ENCODE measurements at regions not wholly inside any gene's neighbourhood (a gene's known extent, or its start where the extent isn't known, plus 50 kb on each side); places are given as distances from the start of the nearest gene placed in this dataset.

DNA sequence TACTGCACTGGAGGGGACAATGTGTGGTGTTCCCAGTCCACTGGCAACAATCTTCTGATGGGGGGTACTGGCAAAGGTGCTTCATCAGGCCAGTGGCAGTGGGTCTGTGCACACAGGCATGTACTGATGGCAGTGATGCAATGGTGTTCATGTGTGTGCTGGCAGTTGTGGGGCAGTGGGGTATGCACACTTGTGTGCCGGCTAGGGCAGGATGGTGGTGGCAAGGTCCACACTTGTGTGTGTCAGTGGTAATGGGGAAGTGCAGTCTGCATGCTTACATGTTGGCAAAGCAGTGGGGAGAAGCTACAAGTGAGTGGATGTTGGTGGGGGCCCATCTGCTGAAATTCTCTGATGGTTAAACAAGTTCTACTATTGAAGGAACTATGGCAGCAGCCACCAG is 504.6 kb upstream of the ZNF462 start:
- no peak for DNase-seq

DNA sequence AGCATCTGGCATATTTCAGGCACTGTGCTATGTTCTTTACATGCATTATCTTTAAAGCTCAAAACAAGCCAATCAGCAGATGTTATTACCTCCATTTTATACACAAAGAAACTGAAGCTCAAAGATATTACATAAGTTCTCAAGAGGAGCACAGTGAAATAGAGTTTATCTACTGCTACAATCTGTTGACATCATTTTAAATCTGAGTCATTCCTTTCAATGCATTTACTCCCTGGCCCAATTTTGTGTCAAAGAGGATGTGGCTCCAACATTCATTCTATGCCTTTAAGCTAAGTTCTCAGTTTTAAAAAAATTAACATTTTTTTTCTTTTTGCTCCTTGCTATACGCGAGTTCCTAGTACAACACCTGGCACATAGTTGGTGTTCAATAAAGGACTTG is 486.3 kb upstream of the ZNF462 start:
- DNase-seq = no peak

DNA sequence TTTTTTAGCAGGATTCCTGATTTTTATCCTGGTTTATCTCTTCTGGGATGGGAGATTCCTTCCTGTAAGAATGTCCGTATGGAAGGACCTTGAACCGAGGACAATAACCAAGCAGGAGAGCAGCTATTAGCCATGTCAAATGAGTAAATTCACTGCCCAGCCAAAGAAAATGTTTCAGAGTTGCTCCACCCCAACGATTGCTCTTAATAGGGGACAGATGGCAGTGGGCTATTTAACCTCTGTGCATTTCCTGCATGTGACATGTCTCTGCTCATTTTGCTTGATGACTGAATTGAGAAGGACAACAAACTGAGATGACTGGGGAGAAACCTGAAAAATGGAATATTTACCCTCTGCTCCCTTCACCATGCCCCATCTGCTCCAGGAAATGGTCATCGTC is 479.9 kb upstream of the ZNF462 start:
- DNase-seq = no peak

DNA sequence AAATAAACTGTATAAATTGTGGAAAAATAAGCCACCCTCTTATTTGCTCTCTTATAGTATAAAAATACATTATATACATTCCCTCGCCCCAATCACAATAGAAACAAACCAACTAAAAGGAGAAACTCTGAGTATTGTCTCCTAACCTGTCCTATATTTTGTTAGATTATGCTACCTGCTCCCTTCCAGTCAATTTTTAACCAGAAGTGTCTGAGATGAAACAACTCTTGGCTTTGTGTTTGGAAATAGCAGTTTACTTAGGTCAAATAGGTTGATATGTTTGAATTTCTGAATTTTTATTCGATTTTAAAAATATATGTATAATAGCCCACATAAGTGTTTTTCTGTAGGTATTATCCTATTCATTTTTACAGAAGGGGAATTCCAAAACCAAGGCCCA is 475.0 kb upstream of the ZNF462 start:
- DNase-seq = no peak

DNA sequence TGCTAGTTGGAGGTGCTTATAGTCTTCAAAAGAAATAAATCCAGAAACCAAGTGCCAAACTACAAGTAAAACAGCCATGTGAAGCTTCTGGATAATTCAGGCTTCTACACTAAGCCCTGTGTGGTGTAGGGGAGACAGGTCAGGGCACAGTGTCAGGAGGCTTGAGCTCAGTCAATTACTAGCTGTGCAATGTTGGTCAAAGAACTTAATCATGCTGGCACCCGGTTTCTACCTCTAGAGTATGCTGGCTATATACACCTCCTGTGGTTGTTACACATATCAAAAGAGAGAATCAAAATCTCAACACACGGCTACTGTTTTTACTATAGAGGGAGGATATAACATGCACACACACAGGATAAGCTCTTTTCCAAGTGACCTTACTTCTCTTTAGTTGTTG is 469.7 kb upstream of the ZNF462 start:
- no peak for DNase-seq

DNA sequence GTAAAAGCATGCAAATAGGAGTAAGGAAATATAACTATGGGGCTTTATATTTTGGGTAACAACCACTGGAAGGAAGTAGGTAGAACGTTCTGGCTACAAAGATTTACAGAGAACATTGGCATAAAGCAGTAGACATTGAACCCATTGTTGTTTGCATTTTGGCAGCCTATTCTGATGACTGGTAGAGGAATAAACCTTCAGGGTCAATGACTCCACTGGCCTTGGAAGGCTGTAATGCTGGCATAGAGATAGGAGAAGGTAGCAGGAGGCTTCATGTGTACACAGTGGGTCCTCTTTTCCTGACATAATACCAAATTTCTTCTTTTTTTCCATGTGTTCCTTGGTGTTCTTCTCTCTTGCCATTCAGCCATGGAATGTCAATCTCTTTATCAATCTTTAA is 462.8 kb upstream of the ZNF462 start:
- DNase-seq = no peak

DNA sequence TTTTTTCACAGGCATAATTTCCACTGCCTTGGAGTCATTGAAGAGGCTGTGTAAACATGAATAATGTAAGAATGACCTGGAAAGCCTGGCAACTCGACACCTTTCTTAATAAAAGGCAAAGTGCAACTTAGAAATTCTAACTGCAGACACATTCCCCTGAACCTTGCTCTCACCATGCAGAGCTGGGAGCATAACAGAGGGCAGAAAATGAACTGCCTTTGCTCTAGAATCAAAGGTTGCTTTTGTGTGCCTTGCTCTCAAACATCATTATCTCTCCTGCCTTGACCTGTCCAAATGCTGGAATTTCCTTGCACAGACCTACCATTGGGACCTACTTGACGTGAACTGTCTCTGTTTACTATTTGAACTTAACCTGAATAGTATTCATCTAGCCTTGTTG is 462.0 kb upstream of the ZNF462 start:
- no peak for DNase-seq

DNA sequence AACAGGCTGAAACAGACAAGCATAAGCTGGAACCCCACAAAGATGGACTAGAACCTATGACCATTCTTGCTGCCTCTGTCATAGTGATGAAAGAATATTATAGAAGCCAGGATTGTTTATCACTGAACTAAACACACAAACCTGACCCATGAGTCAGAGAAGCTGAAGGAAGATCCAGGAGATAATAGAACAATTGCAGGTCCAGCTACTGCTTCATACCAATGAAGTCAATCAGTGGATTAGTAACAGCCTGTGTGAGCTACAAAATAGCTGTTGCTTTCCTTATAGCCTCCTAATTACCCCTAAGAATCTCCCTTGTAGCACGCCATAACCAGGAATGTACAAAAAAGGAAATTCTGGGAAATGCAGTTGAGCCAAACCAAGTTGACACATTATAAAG is 459.9 kb upstream of the ZNF462 start:
- DNase-seq = no peak

DNA sequence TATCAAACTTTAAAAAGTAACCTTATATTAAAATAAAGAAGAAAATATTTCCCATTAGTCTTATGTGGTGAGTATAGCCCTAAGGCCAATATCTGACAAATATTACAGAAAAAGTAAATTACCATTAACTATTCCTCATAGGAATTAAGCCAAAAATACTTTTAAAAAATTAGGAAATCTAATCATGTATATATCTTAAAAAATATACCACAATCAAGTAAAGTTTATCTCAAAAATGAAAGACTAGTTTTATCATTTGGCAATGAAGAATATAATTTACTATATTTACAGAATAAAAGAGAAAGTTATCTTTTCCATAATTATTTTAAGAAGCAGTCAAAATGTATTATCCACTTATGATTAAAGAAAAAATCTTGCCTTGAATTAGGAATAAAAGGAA is 458.8 kb upstream of the ZNF462 start:
- DNase-seq = no peak

DNA sequence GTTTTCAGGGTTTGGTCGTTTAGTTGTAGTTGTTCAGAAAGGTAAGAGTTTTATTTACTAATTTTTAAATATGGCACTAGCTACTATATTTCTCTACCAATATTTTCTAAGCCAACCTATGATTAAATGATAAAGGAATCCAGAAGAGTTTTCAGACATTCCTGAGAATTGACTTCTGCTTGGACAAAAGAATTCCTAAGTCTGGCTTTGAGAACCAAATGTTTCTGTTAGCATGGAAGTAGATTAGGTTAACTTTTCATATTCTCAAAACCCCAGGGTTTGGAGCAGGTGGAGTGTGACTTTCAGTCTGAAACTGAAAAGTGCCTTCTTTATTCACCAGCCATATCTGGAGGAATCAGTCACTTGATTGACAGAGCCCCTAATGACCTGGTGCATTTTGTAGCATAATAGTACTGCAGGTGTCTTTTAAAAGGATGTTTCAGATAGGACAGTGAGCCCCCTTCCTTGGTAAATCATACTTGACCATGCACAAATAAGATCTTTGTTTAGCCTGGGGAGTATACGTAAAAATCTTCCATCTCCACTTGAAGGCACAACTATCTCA is 457.0 kb upstream of the ZNF462 start:
- no peak for DNase-seq

DNA sequence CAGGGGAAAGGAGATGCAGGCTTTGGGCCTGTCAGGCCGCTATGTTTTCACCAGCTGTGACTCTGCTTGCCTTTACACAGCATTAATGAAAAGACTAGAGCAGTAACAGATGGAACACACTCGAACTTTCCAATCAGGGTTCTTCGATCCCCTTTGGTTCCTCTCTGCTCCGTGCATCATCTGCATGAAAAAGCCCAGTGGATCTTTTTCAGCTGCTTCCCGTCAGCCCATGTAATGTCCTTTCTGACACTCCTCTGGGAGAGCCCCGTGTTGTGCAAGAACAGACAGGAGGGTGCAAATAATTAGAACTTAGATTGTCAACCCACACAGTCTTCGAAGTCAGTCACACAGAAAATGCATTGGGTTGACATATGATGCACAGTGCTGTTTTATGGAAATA is 448.9 kb upstream of the ZNF462 start:
- no peak for DNase-seq

DNA sequence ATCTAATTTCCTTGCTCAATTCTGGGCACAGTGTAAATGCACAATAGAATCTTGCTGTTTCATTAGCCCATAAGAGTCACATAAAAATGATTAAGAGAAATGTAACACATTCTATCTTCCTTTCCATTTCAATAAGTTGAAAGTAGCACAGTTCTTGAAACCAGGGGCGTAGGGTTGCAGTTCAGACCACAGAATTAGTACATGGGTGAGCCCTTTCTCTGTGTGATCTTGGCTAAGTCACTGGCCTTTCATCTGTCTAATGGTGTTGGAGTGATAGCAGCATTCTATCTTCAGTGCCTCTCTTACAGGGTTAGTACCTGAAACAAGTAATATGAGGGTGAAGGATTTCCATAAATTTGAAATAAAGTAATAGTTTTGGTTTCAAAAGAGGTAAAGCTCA is 445.3 kb upstream of the ZNF462 start:
- no peak for DNase-seq

DNA sequence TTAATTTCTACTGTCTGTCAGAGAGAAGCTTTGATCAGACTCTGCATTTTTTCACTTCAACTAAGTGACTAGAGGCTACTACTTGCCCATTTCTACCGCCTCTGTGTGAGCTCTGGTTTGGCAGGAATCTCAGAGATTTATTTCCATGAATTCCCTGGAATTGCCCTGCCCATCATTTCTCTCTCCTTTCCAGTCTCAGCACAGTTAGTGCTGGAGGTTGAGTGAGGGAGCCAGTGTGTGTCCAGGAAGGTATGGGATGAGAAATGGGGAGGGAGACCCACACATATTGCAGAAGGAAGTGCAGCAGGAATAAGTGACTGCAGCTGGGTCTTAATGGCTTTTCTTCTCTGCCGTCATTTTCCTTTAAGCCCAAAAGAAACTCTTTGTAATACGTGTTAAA is 443.1 kb upstream of the ZNF462 start:
- no peak for DNase-seq

DNA sequence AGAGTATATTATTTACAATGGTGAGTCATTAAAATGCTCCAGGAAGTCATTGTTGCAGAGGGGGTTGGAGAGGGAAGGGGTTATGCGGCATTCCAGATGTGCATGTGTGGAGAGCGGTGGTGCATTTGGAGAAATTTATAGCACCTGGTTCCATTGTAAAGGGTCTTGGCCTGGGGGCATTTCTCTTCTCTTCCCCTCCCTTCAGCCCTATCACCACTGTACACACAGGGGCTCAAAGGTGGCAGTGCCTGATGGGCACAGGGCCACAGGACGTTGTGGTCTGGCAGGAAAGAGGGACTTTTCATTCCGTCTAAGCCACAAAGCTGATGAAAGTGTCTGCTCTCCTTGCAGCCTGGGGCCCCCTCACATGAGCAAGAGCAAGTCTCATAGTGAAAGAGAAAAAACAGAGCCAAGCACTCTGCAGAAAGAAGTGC is 442.4 kb upstream of the ZNF462 start:
- no peak for DNase-seq

DNA sequence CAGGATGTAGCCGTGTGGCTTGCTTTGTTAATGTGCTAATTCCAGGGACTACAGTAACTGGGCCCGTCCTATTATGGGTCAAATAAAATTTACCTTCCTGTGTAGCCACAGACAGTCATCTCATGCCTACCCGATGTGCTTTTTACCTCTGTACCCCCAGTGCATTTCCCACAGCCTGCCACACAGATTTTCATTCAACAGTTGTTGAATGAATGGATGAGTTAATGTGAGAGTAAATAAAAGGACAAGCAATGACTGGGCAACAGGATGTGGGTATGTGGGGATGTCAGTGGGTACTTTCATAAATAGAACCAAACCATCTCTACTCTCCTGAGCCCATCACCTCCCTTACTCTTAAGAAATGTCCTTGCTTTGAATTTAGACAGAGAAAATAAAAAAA is 441.2 kb upstream of the ZNF462 start:
- no peak for DNase-seq

DNA sequence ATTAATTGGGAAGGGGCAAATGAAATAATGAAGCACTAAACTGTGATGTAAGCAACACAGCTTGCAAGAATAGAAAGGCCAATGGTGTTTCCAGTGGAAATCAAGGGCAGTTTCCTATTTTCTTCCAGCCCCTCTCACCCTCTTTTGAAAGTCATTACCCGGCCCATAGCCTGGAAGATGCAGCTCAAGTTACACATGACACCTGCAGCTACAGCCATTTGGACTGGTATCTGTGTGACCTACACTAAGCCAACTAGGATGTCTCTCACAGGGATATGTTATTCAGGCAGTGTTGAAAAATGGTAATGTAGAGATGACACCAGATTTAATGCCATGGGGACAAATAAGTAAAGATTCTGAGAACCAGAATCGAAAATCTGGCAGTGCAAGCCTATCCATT is 439.4 kb upstream of the ZNF462 start:
- no peak for DNase-seq

DNA sequence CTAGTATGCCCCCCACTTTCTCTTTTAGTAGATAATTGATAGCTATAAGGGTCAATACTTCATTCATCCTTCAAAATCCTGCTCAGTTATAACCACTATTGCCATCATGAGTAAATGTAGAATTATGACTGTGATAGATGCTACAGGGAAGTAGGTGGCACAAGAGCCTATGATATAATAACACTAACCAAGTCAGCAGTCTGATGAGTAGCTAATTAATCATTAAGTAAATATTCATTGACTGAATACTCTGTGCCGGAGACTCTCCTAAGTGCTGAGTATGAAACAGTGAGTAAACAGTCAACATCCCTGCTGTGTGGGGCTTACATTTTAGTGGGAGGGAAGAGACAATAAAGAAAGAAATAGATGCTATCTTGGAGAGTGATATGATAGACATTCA is 430.3 kb upstream of the ZNF462 start:
- no peak for DNase-seq

DNA sequence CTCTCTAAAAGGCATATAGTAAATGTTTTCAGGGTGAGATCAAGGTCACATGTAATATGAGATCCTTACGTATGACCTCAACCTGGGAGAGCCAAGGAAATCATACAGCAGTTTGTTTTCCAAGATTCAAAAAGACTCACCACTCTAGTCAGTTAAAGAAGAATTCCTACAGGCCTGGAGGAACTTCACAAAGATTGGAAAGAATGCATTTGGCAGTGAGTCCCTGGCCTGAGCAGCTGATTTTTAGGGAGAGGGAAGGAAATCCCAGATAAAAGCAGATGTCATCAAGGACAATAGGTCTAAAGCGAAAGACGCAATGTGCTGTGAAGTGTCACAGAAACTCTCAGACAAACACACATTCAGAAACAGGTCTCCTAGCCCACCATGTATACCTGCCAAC is 424.0 kb upstream of the ZNF462 start:
- DNase-seq = no peak

DNA sequence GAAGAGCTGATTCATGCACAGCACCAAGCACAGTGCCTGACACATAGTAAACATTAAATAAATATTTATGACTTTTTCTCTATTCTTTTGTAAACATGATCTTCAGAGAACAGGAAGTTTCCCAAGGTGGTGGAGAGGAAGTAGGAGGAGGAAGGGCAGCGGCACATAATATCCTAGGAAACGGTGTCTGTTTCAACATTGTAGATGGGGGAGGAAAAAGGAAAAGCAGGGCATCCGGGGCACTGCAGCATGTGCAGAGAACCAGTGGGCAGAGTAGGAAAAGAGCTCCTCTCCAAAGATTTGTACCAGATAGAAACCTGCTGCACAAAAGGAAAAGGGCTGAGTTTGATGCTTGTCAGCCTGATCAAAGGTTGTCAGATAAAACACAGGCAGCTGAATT is 421.7 kb upstream of the ZNF462 start:
- DNase-seq = no peak

DNA sequence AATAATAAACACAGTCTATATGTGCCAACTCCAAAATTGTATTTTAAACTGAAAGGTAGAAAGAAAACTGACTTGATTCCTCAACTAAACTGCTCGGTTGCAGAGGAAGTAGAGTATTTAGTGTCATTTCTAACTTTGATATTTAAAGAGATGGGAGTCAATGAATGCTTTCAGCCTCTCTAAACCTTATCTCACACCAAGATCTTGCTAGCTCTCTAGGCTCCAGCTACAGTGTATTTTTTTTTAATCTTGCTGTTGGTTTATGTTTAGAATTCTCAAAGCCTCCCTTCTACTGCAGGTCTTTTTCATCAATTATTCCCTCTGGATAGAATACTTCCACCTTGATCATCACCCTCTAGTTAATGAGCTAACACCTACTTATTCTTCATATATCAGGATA is 419.4 kb upstream of the ZNF462 start:
- DNase-seq = no peak

DNA sequence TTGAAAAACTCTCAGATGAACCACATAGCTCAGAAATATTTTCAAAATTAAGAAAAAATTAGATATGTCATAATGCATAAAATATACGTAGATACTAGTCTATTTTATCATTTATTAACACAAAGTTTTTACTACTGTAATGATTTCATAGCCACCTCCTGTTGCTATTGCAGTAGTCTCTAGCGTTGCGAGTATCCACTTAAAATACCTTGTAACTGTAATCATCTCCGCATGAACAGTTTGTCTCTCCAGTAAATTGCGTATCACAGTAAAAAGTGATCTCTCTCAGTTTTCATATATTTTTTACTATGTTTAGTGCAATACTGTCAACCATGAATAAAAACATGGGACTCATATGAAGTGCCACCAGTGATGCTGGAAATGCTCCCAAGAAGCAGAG is 417.9 kb upstream of the ZNF462 start:
- no peak for DNase-seq

DNA sequence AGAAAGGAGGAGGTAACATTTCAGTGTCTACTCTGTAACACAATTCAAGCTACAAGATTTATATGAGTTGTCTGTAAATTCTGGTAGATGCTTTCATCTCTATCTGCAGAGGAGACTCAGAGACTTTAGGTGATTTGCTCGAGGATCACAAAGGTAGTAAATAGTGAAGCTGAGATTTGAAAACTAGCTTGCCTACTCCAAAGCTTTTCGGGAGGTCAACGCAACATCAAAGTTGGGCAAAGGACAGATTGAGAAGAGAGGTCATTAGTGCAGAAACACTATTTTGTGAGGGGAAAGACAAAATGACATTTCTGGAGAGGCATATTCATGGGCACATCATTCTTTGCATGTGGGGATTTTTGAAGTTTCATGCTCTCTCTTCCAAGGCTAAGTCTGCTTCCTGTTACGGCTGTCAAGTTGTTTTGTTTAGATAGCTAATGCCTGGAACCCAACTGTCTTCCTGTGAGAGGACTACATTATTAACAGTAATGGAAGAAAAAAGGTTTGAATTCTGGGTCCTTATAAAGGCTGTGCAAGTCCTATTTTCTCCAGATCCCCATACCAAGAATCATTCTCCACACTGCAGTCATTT is 413.5 kb upstream of the ZNF462 start:
- DNase-seq = no peak

DNA sequence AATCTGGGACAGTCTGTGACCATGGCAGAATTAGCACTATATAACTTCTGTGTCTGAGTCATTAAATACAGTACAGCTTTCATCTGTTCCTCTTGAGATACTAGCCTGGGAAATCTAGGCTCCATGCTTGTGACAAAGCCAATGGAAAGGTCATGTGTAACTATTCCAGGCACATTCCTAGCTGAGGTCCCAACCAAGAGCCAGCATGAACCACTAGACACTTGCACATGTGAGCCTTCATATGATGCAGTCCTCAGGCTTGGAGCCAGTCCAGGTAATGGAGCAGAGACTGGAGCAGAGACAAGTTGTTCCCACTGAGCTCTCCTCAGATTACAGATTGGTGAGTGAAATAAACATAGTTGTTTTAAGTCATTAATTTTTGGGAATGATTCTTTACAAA is 412.4 kb upstream of the ZNF462 start:
- no peak for DNase-seq

DNA sequence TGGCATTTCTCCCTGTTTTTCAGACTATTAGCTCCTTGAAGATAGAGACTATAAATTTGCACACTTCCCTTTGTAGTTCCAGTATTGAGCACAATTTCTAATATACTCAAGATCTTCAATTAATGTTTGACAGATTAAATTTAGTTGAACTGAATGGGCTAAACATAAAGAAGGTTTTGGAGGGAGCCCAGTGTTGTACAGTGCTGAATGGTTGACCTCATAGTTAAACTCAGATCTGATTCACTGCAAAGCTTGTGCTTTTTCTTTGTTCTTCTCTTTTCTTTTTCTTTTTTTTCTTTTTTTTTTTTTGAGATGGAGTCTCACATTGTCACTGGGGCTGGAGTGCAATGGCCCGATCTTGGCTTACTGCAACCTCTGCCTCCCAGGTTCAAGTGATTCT is 411.7 kb upstream of the ZNF462 start:
- no peak for DNase-seq

DNA sequence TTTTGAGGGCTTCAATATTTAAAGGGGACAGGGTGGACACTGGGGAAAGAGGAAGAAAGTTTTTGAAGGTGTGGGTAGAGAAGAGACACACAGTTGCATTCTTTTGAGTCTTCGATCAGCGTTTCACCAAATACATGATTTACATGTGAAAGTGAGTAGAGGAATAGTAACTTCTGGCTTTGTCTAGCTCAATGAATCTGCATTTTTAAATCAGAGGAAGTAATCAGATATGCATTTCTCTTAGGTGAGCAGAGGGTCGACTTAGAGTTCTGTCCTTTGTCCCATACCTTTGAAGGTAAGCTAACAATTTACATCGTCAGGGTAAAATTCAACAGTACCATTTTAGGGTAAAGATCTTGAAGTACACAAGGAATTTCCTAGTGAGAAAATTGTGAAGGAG is 406.4 kb upstream of the ZNF462 start:
- no peak for DNase-seq

All from NCI-H1436 (cell line).